HUDEP-2 (cell line): ENCODE measurements at regions not wholly inside any gene's neighbourhood (a gene's known extent, or its start where the extent isn't known, plus 50 kb on each side); places are given as distances from the start of the nearest gene placed in this dataset.

Experiments used
- DNase-seq, 76 experiments: peaks; one replicate each; lab custom pipeline; 2025; ENCODE audit not compliant: unreplicated experiment in 76 of 76; lab: John Stamatoyannopoulos, UW

DNA sequence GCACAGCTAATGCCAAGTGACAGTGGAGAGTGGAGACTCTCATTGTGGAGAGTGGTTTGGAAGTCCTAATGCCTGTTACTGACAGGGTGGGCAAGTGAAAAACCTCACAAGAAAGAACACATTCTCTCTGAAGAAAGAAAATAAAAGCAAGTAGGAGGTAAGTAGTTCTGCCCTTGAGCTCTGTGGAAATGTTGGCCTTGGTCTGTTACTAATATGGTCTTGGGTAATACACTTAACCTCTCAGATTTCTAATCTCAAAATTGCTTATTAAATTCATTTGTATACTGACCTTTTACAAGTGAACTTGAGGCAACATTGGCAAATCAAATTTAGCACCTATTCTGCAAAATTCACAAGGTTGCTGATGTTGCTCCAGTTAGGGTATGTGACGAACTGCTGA, 291.6 kb upstream of the CBLB start:
- DNase-seq: no peak

DNA sequence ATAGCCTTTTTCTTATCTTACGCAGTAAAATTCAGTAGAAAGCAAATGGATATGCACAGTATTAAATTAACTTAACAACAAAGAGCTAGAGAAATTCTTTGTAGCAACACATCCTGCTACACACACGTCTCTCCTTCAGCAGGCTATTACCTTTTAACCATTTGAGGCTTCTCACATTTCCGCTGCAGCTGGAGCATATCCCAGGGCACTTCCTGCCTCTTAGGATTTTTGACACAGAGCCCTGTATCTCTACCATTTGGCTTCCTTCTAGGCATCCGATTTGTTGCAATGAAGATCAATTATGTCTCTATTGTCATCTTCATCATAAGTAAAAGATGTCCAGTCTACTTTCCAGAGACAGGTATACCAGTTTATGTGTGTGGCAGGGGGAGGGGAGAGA, 292.4 kb upstream of the CBLB start:
- DNase-seq: no peak

DNA sequence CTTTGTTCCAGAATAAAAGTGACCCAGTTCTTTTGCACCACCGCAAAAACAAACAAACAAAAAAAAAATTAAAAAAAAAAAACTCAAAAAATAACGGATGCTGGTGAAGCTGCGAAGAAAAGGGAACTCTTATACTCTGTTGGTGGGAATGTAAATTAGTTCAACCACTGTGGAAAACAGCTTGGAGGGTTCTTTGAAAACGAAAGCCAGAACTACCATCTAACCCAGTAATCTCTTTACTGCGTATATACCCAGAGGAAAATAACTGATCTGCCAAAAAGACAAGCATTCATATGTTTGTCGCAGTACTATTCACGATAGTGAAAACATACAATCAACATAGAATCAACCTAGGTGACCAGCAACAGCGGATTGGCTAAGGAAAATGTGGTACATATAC, 298.9 kb upstream of the CBLB start:
- DNase-seq: no peak

DNA sequence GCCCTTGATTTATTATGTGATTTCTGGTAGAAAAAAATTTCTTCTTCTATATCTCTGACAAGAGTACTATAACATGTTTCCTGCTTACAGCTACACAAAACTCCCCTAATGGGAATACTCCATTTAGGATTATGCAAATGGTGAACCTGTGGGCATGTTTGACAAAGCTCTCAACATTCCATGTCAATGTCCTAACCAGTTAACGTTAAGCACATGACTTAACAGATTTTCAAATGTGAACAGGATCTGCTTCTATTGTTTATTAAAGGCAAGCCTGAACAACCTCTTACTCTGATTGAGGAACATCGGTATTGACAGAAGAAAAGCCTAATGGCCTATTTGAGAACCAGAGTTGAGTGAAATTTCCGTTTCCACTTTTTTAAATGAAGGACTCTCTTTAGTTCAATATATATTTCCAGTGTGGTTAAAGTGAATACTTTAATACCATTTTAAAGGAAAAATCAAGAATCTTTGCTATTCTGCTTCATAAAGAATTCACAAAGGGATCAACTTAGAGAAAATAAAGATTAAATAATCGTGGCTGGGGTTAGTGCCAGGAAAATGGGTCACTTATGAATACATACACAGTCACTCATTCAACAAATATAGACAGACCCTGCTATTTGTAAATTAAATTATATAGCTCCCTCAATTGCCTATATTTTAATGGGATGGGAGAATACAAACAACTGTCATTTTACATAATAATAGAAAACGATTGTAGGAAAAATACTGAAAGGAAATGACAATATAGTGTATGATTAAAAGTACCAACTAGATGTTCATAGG, 300.3 kb upstream of the CBLB start:
- no peak for DNase-seq

DNA sequence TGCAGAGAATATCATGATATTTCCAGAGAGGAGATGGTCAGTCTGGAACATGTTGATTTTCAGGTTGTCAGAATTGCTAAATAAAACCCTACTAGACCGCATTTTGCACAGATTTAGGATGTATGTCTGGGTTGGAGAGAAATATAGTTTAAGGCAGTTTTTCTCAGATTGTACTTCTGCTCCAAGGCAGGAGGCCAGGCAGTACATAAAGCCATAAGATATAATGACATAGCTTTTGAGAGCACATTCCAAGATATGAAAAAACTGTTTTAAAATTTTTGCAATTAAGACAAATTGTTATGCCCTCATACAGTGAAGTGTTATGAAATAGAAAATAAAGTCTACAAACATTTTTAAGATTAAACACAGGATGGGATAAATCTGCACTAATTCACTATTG, 301.8 kb upstream of the CBLB start:
- DNase-seq: no peak

DNA sequence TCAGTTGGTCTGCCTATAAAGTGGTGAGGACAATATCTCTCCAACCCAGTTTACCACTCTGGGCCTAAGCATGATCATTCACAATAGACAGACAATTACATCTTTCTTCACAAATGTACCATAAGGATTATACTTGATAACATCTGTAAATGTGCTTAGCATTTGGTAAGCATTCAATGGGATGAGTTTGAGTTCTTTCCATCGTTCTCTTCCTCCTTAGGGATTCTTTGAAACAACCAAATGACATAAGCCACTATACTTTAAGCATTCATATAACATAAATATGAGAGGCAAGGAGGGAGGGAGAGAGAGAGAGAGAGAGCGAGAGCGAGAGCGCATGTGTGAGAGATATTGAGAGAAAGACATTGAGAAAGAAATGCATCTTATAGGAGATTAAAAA, 303.3 kb upstream of the CBLB start:
- DNase-seq: no peak

DNA sequence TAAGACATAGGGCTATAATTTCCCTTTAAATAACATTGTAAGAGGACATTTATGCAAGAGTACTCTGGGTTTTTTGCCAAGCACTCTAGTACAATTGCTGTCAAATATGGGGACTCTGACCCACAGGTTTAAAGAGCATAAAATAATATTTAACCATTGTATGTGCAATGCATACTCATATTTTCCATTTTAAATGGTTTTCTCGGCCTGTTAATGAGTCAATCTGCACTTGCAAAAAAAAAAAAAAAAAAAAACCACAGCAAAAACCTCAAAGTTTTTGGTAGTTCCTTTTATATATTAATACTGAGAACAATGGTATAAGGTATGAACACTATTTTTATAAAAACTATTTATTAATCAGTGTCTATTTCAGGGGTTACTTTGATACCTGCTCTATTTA, 304.0 kb upstream of the CBLB start:
- DNase-seq: no peak

DNA sequence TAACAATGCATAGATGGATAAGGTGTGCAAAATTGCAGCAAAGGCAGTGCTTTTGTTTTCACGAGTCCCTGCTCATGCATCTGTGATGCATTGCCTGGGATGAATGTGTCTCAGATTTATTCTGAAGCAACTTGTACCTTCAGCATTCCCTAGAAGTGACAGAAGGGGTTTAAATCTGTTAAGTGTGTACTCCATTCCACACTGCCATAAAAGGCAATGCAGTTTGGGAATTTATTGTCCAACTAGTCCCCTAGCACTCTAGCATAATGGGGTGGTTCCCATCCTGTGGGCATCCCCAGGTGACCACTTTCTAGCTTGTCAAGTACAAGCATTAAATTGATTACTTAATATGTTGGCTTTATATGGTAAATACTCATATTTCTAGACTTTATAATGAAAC, 306.5 kb upstream of the CBLB start:
- DNase-seq: no peak

DNA sequence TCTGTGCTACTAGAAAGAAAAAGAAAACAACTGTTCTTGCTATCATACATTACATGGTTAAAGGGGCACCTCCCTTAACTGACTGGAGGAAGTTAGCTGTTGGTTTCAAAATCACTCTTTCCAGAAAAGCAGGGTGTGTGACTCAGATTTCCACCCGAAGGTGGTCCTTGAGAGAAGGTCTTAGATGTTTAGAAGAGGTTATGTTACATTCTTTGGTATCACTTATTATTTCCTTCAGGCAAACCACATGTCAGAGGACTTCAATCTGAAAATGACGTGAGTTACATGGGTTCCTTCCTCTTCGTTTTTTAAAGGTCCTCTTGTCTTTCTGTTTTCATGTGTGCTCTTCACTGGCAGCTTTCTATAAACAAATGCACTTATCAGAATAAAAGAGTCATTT, 307.9 kb upstream of the CBLB start:
- no peak for DNase-seq

DNA sequence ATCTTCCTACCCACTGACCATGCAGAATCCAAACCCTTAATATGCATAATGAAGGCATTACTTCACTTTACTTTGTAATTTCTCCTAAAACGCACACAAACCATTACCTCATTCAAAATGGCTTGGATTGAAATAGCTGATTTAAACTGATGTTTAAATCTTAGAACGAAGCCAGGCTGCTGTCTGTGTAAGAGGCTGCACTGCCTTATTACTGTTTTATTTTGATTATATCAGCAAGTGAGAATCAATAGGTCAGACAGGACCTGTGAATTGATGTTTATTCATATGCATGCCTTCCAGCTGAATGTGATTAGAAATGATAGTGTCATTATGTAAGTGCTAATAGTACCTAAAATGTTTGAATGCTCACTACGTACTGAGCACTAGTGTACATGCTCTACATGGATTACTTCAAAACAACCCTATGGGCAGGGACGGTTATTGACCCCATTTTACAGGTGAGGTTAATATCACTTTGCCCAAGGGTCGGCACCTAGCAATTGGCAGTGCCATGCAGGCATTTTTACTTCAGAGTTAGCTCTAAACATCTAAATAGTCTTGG, 314.2 kb upstream of the CBLB start:
- DNase-seq: no peak

DNA sequence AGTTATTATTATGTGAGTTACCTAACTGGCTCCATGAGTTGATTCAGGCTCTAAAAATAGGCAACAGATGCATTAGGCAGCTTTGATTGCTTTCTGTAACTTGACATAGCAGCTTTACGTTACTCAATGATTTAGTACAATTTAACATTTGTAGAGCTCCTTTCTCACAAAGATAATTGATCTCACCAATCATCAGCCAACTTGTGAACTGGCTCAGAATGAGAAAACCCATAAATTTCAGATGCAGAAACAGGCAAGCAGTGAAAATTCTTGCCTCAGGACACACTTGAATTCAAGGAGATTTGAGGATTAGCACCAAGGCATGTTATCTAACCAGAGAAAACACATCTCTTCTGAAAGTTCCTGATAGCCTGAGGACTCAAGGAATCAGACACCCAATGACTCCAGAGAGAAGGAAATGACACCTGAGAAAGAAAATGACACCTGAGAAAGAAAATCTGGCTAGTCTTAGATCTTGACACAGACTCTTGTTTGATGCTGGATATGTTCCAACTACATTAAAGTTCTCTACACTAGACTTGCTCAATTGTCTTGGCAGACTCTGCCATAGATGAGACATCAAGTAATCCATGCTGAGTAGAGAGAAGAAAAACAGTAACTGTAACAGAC, 315.1 kb upstream of the CBLB start:
- no peak for DNase-seq

DNA sequence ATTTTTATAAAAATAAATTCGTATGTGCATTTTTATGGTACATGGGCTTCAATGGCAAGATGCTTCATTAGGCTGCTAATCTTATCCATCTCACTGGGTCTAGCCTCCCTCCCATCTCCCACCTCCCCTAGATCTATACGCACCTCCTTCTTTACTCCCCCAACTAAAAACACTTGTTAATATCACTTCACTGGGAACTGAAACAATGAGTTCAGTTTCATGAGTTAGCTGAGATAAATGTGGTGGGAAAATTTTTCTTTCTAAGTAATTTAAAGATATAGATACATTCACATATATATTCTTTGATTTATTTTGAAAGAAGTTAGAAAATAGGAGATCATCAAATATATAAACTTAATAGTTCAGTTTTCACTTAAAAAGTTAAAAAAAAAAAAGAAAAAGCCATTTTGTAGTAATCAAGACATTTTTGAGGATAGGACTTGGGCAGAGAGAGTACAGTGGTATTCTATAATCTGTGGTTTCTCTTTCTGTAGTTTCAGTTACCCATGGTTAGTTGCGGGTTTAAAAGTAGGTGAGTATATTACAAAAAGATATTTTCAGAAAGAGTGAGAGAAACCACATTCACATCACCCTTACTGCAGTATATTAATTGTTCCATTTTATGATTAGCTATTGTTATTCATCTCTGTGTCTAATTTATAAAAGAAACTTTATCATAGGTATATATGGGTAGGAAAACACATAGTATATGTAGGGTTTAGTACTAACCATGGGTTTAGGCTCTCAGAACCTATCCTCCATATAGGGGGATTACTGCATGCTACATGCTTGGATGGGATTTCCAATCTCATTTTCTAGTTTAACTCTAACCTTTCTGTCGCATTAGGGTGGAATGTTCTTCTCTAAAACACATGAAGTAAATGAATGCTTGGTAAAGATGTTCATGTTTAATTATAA, 316.0 kb upstream of the CBLB start:
- no peak for DNase-seq

DNA sequence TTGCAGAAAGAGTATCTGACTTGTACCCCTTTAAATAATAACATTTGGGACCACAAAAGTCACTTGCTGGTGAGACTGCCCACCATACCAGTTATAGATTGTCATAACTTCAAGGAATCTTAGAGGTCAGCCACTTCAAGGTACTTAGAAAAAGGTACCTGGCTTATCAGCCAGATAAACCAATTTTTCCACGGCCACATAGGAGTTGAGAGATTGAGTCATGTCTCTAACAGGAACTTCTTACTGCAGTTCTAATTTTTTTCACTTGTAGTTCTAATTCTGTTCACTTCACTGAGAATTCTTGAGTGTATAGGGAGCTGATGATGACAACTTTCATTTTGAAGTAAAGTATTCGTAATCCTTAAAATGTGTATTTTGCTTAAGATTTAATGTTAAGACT, 317.1 kb upstream of the CBLB start:
- no peak for DNase-seq

DNA sequence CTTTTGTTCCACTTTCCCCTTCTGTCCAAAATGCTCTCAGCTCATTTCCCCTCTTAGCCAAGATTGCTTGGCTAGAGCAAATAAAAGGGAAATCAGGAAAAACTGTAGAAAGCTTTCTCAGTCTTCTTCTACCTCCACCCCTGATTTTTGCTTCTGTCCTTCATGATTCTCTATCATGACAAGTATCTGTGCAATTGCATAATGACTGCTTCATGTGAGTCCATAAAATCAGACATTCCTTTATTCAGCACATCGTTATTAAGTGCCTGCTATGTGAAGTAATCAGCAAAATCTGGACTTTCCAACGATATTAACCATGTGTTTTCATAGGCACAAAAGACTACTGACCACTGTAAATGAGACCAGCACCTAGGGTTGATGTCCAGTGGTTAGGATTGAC, 321.5 kb upstream of the CBLB start:
- no peak for DNase-seq

DNA sequence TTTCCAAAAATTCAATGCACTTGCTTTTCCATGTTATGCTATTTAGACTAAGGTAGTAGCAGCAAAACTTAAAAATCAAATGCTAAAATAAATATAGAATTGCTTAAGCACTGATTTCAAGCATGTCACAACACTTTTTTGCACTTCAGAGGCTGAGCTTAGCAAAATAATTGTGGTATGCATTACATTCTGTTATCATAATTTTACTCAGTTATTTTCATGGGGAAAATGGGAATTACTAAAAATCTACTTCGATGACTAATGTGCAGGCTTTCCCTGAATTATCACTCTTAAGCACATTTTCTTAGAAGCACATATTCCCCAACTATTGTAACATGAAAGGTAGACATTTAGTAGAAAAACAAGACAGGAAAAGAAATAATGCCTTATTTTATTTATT, 322.4 kb upstream of the CBLB start:
- no peak for DNase-seq

DNA sequence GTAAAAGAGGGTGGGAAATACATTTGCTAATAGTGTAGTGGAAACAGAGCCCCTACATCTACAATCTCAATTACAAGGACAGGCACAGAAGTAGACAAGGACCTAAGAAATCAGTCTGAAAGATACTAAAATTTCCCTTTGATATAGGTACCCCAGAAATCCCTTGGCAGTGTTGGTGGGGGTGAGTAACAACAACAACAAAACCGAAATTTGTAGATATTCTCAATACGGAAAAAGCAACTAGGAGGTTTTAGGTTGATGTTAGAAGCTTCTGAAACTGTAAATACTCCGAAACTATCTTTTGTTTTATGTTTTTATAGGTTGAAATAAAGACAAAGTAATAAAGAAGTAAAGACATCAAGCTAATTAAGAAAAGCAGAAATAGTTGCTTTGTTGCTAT, 323.1 kb upstream of the CBLB start:
- DNase-seq: no peak

DNA sequence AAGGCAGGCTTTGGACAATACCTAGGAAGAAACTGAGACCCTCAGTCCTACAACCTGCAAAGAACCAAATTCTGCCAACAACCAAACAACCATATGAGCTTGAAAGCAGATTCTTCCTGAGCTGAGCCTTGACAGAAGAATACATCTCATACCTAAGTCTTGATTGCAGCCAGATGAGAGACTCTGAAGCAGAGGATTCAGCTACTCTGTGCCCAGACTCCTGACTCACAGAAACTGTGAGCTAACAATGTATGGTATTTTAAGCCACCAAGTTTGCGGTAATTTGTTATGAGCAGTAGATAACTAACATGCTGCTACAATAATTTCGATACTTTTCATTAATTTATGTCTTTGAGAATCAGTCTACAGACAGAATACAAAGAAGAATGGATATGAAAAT, 325.1 kb upstream of the CBLB start:
- no peak for DNase-seq

DNA sequence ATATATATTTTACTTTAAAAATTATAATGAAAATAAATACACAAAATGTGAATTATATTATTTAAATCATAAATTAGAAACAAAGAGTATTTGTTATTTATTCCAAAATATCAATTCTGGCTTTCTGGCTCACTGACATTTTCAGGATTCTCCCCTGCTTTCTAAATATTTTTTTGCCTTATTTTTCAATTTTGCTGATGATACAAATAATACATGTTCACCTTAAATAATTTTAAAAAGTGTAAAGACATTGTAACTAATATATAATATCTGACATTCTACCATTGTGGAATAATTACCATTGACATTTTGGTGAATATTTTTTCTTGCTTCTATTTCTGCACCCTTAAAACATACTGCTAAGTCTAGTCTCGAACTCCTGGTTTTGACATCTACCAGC, 325.9 kb upstream of the CBLB start:
- DNase-seq: no peak

DNA sequence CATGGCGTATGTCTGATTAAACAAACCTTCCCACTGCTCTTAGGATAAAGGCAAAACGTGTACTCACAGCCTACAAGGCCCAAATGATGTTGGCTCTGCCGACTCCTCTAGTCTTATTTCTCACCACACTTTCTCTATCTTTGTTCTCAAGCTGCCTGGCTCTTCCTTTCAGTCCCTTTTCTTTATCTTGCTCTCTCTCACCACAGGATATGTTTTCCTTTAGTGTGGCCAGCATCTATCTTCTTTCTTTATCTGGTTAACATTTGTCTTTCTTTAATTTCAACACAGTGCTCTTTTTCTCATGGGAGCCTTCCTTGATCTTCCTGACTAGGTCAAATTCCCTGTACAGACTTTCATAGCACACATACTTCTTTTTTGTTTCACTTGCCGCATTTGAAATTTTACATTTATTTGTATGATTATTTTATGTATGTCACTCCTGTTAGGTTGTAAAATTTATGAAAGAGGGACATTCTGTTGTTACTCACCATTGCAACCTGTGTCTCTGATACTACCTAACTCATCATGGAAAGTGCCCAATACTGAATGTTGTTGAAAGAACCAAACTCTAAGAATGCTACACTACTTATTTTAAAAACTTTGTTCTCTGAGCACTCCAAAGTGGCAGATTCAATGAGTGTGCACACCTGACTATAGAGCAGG, 328.9 kb upstream of the CBLB start:
- DNase-seq: no peak

DNA sequence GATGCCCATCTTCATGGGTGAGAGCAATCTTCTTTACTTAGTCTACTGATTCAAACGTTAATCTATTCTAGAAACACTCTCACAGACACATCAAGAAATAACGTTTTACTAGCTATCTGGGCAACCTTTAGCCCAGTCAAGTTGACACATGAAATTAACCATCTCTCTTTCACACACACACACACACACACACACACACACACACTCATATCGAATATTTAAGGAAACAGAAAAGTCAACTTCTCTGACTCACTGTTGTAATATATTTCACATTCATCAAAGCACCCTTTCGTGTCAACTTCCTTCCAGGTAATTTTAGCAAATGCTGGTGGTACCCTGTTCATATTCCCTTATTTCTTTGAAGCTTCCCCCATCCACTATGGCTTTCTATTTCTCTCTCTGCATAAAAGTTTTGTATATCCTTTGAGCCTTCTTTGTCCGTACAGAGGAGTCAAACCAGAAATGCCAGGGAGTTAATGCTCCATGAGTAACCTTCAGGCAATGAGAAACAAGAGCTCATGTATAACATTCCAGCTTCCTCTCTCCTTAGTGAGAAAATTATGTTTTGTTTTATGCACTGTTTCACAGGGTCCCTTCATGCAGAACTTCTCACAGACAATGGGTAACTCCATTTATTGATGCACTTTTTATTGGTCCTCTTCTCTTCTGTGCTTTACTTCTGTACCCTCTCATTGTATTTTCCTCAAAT, 335.5 kb upstream of the CBLB start:
- DNase-seq: no peak
